PC-9 (cell line): ENCODE measurements at regions not wholly inside any gene's neighbourhood (a gene's known extent, or its start where the extent isn't known, plus 50 kb on each side); places are given as distances from the start of the nearest gene placed in this dataset.

Experiments
- BruUV-seq: library from RNA; stranded (reverse); fragments of 400-500 nt; replicated peaks from 2 replicates; lab custom pipeline; 2021; lab: Mats Ljungman, UMichigan
- CTCF ChIA-PET: fragments of 300-600 bp; sonication (Branson Sonifier 250); formaldehyde crosslinking; loops from one replicate; lab custom pipeline; 2022; ENCODE audit warnings: antibody characterized with exemption; lab: Charles Lee
- POLR2A ChIA-PET: fragments of 300-600 bp; sonication (Branson Sonifier 250); formaldehyde crosslinking; loops from one replicate; lab custom pipeline; 2022; ENCODE audit warnings: antibody characterized with exemption; ENCODE audit not compliant: unreplicated experiment; lab: Charles Lee
- DNase-seq, 2 experiments: peaks; one replicate each; pipeline versions ENCODE4 v3.0.0 to v3.0.0-alpha.2; 2015 to 2022; ENCODE audit warnings: mixed read lengths in 1 of 2
- H2AFZ ChIP-seq: fragments of 200-600 bp; sonication (generic); 2 replicates; pipeline ENCODE4 v1.8.1; 2017; ENCODE audit warnings: antibody characterized with exemption
- H3F3A ChIP-seq: fragments of 200-600 bp; sonication (generic); 2 replicates; pipeline ENCODE4 v1.8.1; 2017; ENCODE audit warnings: antibody characterized with exemption, mild to moderate bottlenecking, low read depth; ENCODE audit not compliant: insufficient read depth
- H3K27ac ChIP-seq: fragments of 200-600 bp; sonication (generic); 2 replicates; pipeline ENCODE4 v1.6.1; 2016; ENCODE audit warnings: mixed run types
- H3K27me3 ChIP-seq: fragments of 200-600 bp; sonication (generic); 2 replicates; pipeline ENCODE4 v1.6.1; 2016; ENCODE audit warnings: low read depth, mixed run types; ENCODE audit not compliant: insufficient read depth
- H3K36me3 ChIP-seq: fragments of 200-600 bp; sonication (generic); 2 replicates; pipeline ENCODE4 v1.6.1; 2016; ENCODE audit warnings: low read depth, mixed run types
- H3K4me1 ChIP-seq: fragments of 200-600 bp; sonication (generic); replicated peaks from 2 replicates; pipeline ENCODE4 v1.6.1; 2016; ENCODE audit warnings: mixed run types; ENCODE audit not compliant: insufficient read depth
- H3K4me2 ChIP-seq: fragments of 200-600 bp; sonication (generic); 2 replicates; pipeline ENCODE4 v1.6.1; 2017; ENCODE audit warnings: mixed run types
- H3K4me3 ChIP-seq: fragments of 200-600 bp; sonication (generic); 2 replicates; pipeline ENCODE4 v1.6.1; 2016; ENCODE audit warnings: mixed run types
- H3K79me2 ChIP-seq: fragments of 200-600 bp; sonication (generic); 2 replicates; pipeline ENCODE4 v1.6.1; 2017; ENCODE audit warnings: low read depth, mixed run types
- H3K9me2 ChIP-seq: fragments of 200-600 bp; sonication (generic); 2 replicates; pipeline ENCODE4 v1.8.1; 2017; ENCODE audit warnings: mild to moderate bottlenecking; ENCODE audit not compliant: insufficient read depth
- H3K9me3 ChIP-seq: fragments of 200-600 bp; sonication (generic); 2 replicates; pipeline ENCODE4 v1.8.1; 2016; ENCODE audit warnings: low read depth; ENCODE audit not compliant: insufficient read depth
- H4K20me1 ChIP-seq: fragments of 200-600 bp; sonication (generic); 2 replicates; pipeline ENCODE4 v1.8.1; 2017; ENCODE audit not compliant: insufficient read depth
- CTCF ChIP-seq: fragments of 200-600 bp; sonication (generic); conservative IDR thresholded peaks from 2 replicates; pipeline ENCODE4 v1.6.1; 2017; ENCODE audit warnings: mixed run types, antibody characterized with exemption, mild to moderate bottlenecking, moderate library complexity
- EZH2 ChIP-seq: fragments of 200-600 bp; sonication (generic); IDR thresholded peaks from 2 replicates; pipeline ENCODE4 v1.8.0; 2017; ENCODE audit warnings: antibody characterized with exemption, low read depth
- intact Hi-C: fragments of 100-400 bp; cut with micrococcal nuclease; formaldehyde crosslinking; loops from one replicate; pipeline ENCODE4 v1.10.0; 2022; ENCODE audit not compliant: unreplicated experiment

- intact Hi-C loops, result no loop called here
- BruUV-seq, result no TSS peak
- no peaks in the 10 kb centered on the region; the same call in 1 of the 2 replicates for H3K9me2 ChIP-seq
- peaks cover 3% of the 10 kb centered on the region; the same call in 1 of the 2 replicates for H3F3A ChIP-seq
- H4K20me1 ChIP-seq, result no peaks in the 10 kb centered on the region
- no peak overlapping the region for H2AFZ ChIP-seq
- CTCF ChIA-PET, result no interaction called here
- POLR2A ChIA-PET, result no interaction called here
- no peaks in the 10 kb centered on the region for H3K9me3 ChIP-seq
- H3K4me1 ChIP-seq, result peaks cover 11% of the 10 kb centered on the region; the same call in 1 of the 2 replicates
- H3K27ac ChIP-seq, result no peak overlapping the region
- no peak overlapping the region for H3K4me3 ChIP-seq
- no peaks in the 10 kb centered on the region for H3K27me3 ChIP-seq
- no peaks in the 10 kb centered on the region for H3K36me3 ChIP-seq
- no peaks in the 10 kb centered on the region for H3K79me2 ChIP-seq
- TF ChIP-seq EZH2, result no peak
- no peak for TF ChIP-seq CTCF
- peak overlapping the region; percentile 26; the same call in 1 of the 2 replicates for H3K4me2 ChIP-seq
- DNase-seq, result peak in 1 of 2 experiments; percentile 61
Measured at GRCh38 chr11:22510741-22511140, 114.9 kb downstream of the FANCF start.

GRCh38 chr11:22510010-22510409 lies 115.6 kb downstream of the FANCF start:
- Histone ChIP-seq H3K4me2 (no peak overlapping the region), H3K4me3 (no peak overlapping the region), H2AFZ (no peak overlapping the region), H3K9me3 (no peaks in the 10 kb centered on the region), H4K20me1 (no peaks in the 10 kb centered on the region), H3K9me2 (no peaks in the 10 kb centered on the region; the same call in 1 of the 2 replicates), H3K4me1 (peaks cover 11% of the 10 kb centered on the region; the same call in 1 of the 2 replicates), H3K79me2 (no peaks in the 10 kb centered on the region), H3F3A (peaks cover 3% of the 10 kb centered on the region; the same call in 1 of the 2 replicates), H3K36me3 (no peaks in the 10 kb centered on the region), H3K27me3 (no peaks in the 10 kb centered on the region), H3K27ac (no peak overlapping the region)
- POLR2A ChIA-PET, result no interaction called here
- CTCF ChIA-PET, result no interaction called here
- BruUV-seq, result no TSS peak
- DNase-seq, result no peak
- intact Hi-C loops, result no loop called here
- TF ChIP-seq CTCF (no peak), EZH2 (no peak)

- POLR2A ChIA-PET, result no interaction called here
- peaks cover 3% of the 10 kb centered on the region; the same call in 1 of the 2 replicates for H3F3A ChIP-seq
- no peak overlapping the region for H2AFZ ChIP-seq
- intact Hi-C loops, result no loop called here
- H3K27ac ChIP-seq, result no peak overlapping the region
- no peak for DNase-seq
- no TSS peak for BruUV-seq
- CTCF ChIA-PET, result no interaction called here
- H3K9me3 ChIP-seq, result no peaks in the 10 kb centered on the region
- TF ChIP-seq CTCF, result no peak
- TF ChIP-seq EZH2, result no peak
- H3K79me2 ChIP-seq, result no peaks in the 10 kb centered on the region
- H3K36me3 ChIP-seq, result no peaks in the 10 kb centered on the region
- no peaks in the 10 kb centered on the region for H4K20me1 ChIP-seq
- H3K9me2 ChIP-seq, result no peaks in the 10 kb centered on the region; the same call in 1 of the 2 replicates
- no peaks in the 10 kb centered on the region for H3K27me3 ChIP-seq
- H3K4me2 ChIP-seq, result no peak overlapping the region
- H3K4me3 ChIP-seq, result no peak overlapping the region
- H3K4me1 ChIP-seq, result peaks cover 11% of the 10 kb centered on the region; the same call in 1 of the 2 replicates
Measured at GRCh38 chr11:22508665-22509064, 117.0 kb downstream of the FANCF start.
